ENCODE measurements at regions not wholly inside any gene's neighbourhood (a gene's known extent, or its start where the extent isn't known, plus 50 kb on each side); places are given as distances from the start of the nearest gene placed in this dataset.

DNA sequence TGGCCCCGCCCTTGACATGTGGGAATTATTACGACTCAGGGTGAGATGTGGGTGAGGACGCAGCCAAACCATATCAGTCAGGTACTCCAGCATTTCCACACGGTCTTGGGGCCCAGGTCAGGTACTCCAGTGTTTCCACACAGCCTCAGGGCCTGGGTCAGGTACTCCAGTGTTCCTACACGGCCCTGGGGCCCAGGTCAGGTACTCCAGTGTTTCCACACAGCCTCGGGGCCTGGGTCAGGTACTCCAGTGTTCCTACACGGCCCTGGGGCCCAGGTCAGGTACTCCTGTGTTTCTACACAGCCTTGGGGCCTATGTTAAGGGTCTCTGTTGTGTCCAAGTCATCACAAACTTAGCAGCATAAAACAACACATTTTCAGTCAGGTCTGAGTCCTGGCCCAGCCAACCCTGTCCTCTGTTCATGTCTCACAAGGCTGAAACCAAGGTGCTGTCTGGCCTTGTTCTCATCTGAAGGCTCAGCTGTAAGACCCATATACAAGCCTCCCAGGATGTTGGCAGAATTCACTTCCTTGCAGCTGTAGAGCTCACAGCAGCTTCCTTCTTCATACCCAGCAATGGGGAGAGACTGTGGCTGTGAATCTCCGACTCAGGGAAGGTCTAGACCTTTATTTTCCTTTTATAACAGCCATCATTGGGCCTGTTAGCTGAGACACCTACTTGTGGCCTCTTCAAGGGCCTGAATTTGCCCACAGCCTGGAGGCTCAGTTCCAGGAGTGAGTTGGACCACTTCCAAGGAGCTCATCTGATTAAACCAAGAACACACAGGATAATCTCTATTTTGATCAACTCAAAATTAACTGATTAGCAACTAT, 107.6 kb upstream of the SFSWAP start:
- Histone ChIP-seq H3K27me3 (ENCODE audit: control insufficient read depth, extremely low read depth, insufficient read depth, low read length) (no peaks in the 10 kb centered on the region), H3K79me2 (ENCODE audit: control insufficient read depth, insufficient read depth, low read length) (no peaks in the 10 kb centered on the region), H3K27ac (ENCODE audit: control insufficient read depth, insufficient read depth, low read length) (no peak overlapping the region), H3K9ac (ENCODE audit: control insufficient read depth, extremely low read depth, insufficient read depth, low read length) (no peak overlapping the region), H2AFZ (ENCODE audit: control insufficient read depth, low read length) (no peak overlapping the region), H3K9me1 (ENCODE audit: control insufficient read depth, extremely low read depth, insufficient read depth, low read length) (no peaks in the 10 kb centered on the region), H3K4me1 (ENCODE audit: control insufficient read depth, extremely low read depth, insufficient read depth, low read length) (no peaks in the 10 kb centered on the region), H3K9me3 (ENCODE audit: control insufficient read depth, low read depth, low read length) (no peaks in the 10 kb centered on the region), H3K4me3 (ENCODE audit: control insufficient read depth in 2 of 3, extremely low read depth in 1 of 3, insufficient read depth in 2 of 3, low read depth in 1 of 3, low read length in 3 of 3) (no peak overlapping the region), H3K4me2 (ENCODE audit: control insufficient read depth, extremely low read depth, insufficient read depth, low read depth, low read length) (no peak overlapping the region), H4K20me1 (ENCODE audit: control insufficient read depth, extremely low read depth, insufficient read depth, low read length) (no peaks in the 10 kb centered on the region), H3K36me3 (ENCODE audit: control insufficient read depth in 2 of 2, extremely low read depth in 1 of 2, insufficient read depth in 2 of 2, low read length in 2 of 2) (no peaks in the 10 kb centered on the region)
- DNase-seq (ENCODE audit: low read depth, low spot score), result no peak
- TF ChIP-seq EZH2 (IDR thresholded peaks at IDR 0.05; ENCODE audit: low read length), result no peak
- TF ChIP-seq, protein P1, sequence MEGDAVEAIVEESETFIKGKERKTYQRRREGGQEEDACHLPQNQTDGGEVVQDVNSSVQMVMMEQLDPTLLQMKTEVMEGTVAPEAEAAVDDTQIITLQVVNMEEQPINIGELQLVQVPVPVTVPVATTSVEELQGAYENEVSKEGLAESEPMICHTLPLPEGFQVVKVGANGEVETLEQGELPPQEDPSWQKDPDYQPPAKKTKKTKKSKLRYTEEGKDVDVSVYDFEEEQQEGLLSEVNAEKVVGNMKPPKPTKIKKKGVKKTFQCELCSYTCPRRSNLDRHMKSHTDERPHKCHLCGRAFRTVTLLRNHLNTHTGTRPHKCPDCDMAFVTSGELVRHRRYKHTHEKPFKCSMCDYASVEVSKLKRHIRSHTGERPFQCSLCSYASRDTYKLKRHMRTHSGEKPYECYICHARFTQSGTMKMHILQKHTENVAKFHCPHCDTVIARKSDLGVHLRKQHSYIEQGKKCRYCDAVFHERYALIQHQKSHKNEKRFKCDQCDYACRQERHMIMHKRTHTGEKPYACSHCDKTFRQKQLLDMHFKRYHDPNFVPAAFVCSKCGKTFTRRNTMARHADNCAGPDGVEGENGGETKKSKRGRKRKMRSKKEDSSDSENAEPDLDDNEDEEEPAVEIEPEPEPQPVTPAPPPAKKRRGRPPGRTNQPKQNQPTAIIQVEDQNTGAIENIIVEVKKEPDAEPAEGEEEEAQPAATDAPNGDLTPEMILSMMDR (optimal IDR thresholded peaks at IDR 0.05 in 1 of 3, IDR thresholded peaks at IDR 0.05 in 1 of 3, conservative IDR thresholded peaks at IDR 0.05 in 1 of 3; ENCODE audit: extremely low read depth in 1 of 3, insufficient read depth in 2 of 3, low read length in 3 of 3), result no peak
- dilution Hi-C loops (cut with MboI; ENCODE audit: extremely low pct_ligation_motif_present, low sequenced_read_pairs), result no loop called here
- no peak for FAIRE-seq

DNA sequence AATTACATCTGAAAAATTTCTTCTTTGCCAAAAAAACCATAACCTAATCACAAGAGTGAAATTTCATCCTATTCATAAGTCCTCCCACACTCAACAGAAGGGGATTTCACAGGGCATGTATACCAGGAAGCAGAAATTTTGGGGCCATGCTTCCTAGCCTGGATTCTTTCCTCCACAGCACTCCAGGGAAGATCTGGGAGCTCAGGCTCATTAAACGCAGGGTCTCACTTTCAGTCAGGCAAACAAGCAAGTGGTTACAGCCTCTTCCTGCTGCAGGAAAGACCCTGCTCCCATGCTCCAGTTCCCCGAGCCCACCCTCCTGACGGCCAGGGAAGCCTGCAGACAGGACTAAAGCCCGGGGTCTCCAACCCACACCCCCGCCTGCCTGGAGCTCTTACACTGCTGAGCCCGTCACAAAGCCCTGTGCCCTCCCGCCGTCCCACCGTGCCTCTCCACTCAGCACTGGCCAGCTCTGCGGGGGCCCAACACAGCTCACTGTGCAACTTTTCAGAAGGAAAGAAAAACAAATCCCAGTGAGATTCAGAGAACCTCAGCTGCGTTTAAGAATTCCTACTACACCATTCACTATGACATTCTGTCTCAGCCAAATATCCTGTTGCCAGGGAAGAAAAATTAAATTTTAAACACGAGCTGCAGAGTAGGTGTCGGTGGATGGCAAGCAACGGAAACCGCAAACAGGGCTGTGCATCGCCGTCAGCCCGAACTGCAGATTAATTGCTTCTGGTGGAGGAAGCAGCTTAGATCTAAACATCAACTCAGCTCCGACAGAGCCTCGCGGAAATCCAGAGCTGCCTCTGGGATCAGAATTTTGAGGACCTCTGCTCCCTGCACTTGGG, 106.7 kb upstream of the SFSWAP start:
- Histone ChIP-seq H3K9me1 (ENCODE audit: control insufficient read depth, extremely low read depth, insufficient read depth, low read length) (no peaks in the 10 kb centered on the region), H2AFZ (ENCODE audit: control insufficient read depth, low read length) (no peak overlapping the region), H3K9ac (ENCODE audit: control insufficient read depth, extremely low read depth, insufficient read depth, low read length) (no peak overlapping the region), H3K27me3 (ENCODE audit: control insufficient read depth, extremely low read depth, insufficient read depth, low read length) (no peaks in the 10 kb centered on the region), H3K4me1 (ENCODE audit: control insufficient read depth, extremely low read depth, insufficient read depth, low read length) (no peaks in the 10 kb centered on the region), H3K4me3 (ENCODE audit: control insufficient read depth in 2 of 3, extremely low read depth in 1 of 3, insufficient read depth in 2 of 3, low read depth in 1 of 3, low read length in 3 of 3) (no peak overlapping the region), H3K27ac (ENCODE audit: control insufficient read depth, insufficient read depth, low read length) (no peak overlapping the region), H4K20me1 (ENCODE audit: control insufficient read depth, extremely low read depth, insufficient read depth, low read length) (no peaks in the 10 kb centered on the region), H3K9me3 (ENCODE audit: control insufficient read depth, low read depth, low read length) (no peaks in the 10 kb centered on the region), H3K4me2 (ENCODE audit: control insufficient read depth, extremely low read depth, insufficient read depth, low read depth, low read length) (no peak overlapping the region), H3K36me3 (ENCODE audit: control insufficient read depth in 2 of 2, extremely low read depth in 1 of 2, insufficient read depth in 2 of 2, low read length in 2 of 2) (no peaks in the 10 kb centered on the region), H3K79me2 (ENCODE audit: control insufficient read depth, insufficient read depth, low read length) (no peaks in the 10 kb centered on the region)
- DNase-seq (ENCODE audit: low read depth, low spot score) (no peak), FAIRE-seq (no peak)
- TF ChIP-seq EZH2 (IDR thresholded peaks at IDR 0.05; ENCODE audit: low read length), result no peak
- TF ChIP-seq, protein P1 (optimal IDR thresholded peaks at IDR 0.05 in 1 of 3, IDR thresholded peaks at IDR 0.05 in 1 of 3, conservative IDR thresholded peaks at IDR 0.05 in 1 of 3; ENCODE audit: extremely low read depth in 1 of 3, insufficient read depth in 2 of 3, low read length in 3 of 3), result no peak
- dilution Hi-C loops (cut with MboI; ENCODE audit: extremely low pct_ligation_motif_present, low sequenced_read_pairs), result no loop called here

Data from keratinocyte (primary cell).